ENCODE measurements at regions not wholly inside any gene's neighbourhood (a gene's known extent, or its start where the extent isn't known, plus 50 kb on each side); places are given as distances from the start of the nearest gene placed in this dataset.

DNA sequence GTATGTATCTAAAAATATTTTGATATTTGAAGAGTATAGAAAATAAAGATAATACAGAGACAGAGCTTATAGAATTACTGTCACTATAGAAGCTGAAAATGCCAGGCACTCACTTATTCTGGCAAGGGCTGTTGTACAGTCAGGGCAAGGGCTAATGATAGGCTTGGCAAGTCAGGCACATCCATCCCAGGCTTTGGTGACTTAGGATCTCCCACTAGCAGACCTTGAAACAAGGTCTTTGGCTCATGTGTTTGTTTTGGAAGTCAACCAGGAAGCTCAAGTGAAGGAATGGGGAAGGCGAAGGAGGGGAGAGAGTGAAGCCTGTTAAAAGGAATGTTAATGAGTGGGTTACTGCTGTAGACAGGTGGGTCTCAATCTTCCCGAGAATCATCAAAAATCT, 199.1 kb upstream of the SUCLG2 start:
- H3K9me3 ChIP-seq (ENCODE audit: severe bottlenecking): no peaks in the 10 kb centered on the region
- no peak for DNase-seq

GRCh38 chr3:67848299-67848698, 193.9 kb upstream of the SUCLG2 start:
- no peaks in the 10 kb centered on the region for H3K9me3 ChIP-seq (ENCODE audit: severe bottlenecking)
- no peaks in the 10 kb centered on the region for H3K27me3 ChIP-seq (ENCODE audit: insufficient read depth, low read depth, severe bottlenecking)
- no peaks in the 10 kb centered on the region for H3K36me3 ChIP-seq
- H3K4me3 ChIP-seq (ENCODE audit: low read depth, low read length): no peak overlapping the region
- no peak overlapping the region for H3K27ac ChIP-seq
- no peak for TF ChIP-seq CTCF (IDR thresholded peaks at IDR 0.05; ENCODE audit: low read depth, low read length)
- DNase-seq: no peak

More for the DNA sequence above, 199.1 kb upstream of the SUCLG2 start:
- Histone ChIP-seq H3K4me3 (ENCODE audit: low read depth, low read length) (no peak overlapping the region), H3K36me3 (no peaks in the 10 kb centered on the region), H3K27ac (no peak overlapping the region), H3K27me3 (ENCODE audit: insufficient read depth, low read depth, severe bottlenecking) (no peaks in the 10 kb centered on the region)
- TF ChIP-seq CTCF (IDR thresholded peaks at IDR 0.05; ENCODE audit: low read depth, low read length): no peak

DNA sequence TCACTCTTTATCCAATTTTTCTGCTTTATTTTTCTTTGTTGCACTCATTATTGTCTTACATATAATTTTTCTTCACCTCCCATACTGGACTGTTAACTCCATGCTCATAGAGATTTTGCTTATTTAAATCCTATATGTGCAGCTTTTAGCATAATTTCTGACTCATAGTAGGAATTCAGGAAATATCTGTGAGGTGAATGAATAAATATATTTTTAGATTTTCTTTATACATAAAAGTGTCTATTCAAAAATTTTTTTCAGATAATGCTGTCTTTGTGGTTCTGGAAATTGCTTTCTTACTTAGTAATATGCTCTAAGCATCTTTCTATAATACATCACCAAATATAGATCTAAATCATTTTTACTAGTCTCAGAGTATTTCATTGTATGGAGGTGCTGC, 191.8 kb upstream of the SUCLG2 start:
- no peaks in the 10 kb centered on the region for H3K27me3 ChIP-seq (ENCODE audit: insufficient read depth, low read depth, severe bottlenecking)
- no peaks in the 10 kb centered on the region for H3K36me3 ChIP-seq
- H3K27ac ChIP-seq: no peak overlapping the region
- H3K4me3 ChIP-seq (ENCODE audit: low read depth, low read length): no peak overlapping the region
- no peak for DNase-seq
- H3K9me3 ChIP-seq (ENCODE audit: severe bottlenecking): no peaks in the 10 kb centered on the region
- TF ChIP-seq CTCF (IDR thresholded peaks at IDR 0.05; ENCODE audit: low read depth, low read length): no peak

- DNase-seq: no peak
- no peaks in the 10 kb centered on the region for H3K36me3 ChIP-seq
- no peak for TF ChIP-seq CTCF (IDR thresholded peaks at IDR 0.05; ENCODE audit: low read depth, low read length)
These were observed 178.4 kb upstream of the SUCLG2 start for GRCh38 chr3:67832817-67833216.

DNA sequence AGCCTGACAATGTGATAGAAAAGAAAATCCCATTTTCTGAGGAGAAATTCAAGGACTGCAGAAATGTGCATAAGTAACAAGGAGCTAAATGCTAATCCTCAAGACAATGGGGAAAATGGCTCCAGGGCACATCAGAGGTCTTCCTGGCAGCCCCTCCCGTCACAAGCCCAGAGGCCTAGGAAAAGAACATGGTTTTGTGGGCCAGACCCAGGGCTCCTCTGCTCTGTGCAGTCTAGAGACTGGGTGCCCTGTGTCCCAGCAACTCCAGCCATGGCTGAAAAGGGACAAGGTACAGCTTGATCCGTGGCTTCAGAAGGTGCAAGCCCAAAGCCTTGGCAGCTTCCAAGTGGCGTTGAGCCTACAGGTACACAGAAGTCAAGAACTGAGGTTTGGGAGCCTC, 176.8 kb upstream of the SUCLG2 start:
- no peak for TF ChIP-seq CTCF (IDR thresholded peaks at IDR 0.05; ENCODE audit: low read depth, low read length)
- H3K9me3 ChIP-seq (ENCODE audit: severe bottlenecking): no peaks in the 10 kb centered on the region
- no peak for DNase-seq

More at GRCh38 chr3:67832817-67833216, 178.4 kb upstream of the SUCLG2 start:
- H3K27me3 ChIP-seq (ENCODE audit: insufficient read depth, low read depth, severe bottlenecking): no peaks in the 10 kb centered on the region
- H3K4me3 ChIP-seq (ENCODE audit: low read depth, low read length): no peak overlapping the region
- no peaks in the 10 kb centered on the region for H3K9me3 ChIP-seq (ENCODE audit: severe bottlenecking)
- H3K27ac ChIP-seq: no peak overlapping the region

GRCh38 chr3:67828486-67829010, 174.1 kb upstream of the SUCLG2 start:
- DNase-seq: no peak
- no peak overlapping the region for H3K27ac ChIP-seq
- H3K9me3 ChIP-seq (ENCODE audit: severe bottlenecking): no peaks in the 10 kb centered on the region
- no peak for TF ChIP-seq CTCF (IDR thresholded peaks at IDR 0.05; ENCODE audit: low read depth, low read length)
- H3K36me3 ChIP-seq: no peaks in the 10 kb centered on the region
- no peaks in the 10 kb centered on the region for H3K27me3 ChIP-seq (ENCODE audit: insufficient read depth, low read depth, severe bottlenecking)
- no peak overlapping the region for H3K4me3 ChIP-seq (ENCODE audit: low read depth, low read length)

More for the DNA sequence above, 176.8 kb upstream of the SUCLG2 start:
- H3K36me3 ChIP-seq: no peaks in the 10 kb centered on the region
- no peaks in the 10 kb centered on the region for H3K27me3 ChIP-seq (ENCODE audit: insufficient read depth, low read depth, severe bottlenecking)
- no peak overlapping the region for H3K27ac ChIP-seq
- H3K4me3 ChIP-seq (ENCODE audit: low read depth, low read length): no peak overlapping the region
